ENCODE measurements at regions not wholly inside any gene's neighbourhood (a gene's known extent, or its start where the extent isn't known, plus 50 kb on each side); places are given as distances from the start of the nearest gene placed in this dataset.

- intact Hi-C loops (cut with micrococcal nuclease), result no loop called here
- Mint-ChIP-seq H3K4me3 (ENCODE audit: unreplicated experiment) (no peak overlapping the region), H3K36me3 (ENCODE audit: insufficient read depth, unreplicated experiment) (no peaks in the 10 kb centered on the region), H3K9me3 (ENCODE audit: unreplicated experiment) (no peaks in the 10 kb centered on the region), H3K4me1 (ENCODE audit: insufficient read depth, unreplicated experiment) (no peaks in the 10 kb centered on the region), H3K27me3 (ENCODE audit: insufficient read depth, unreplicated experiment) (no peaks in the 10 kb centered on the region), H3K27ac (ENCODE audit: low read depth, unreplicated experiment) (no peak overlapping the region)
- no peak for DNase-seq (ENCODE audit: unreplicated experiment)
- TF ChIP-seq CTCF (IDR thresholded peaks at IDR 0.05; ENCODE audit: unreplicated experiment), result no peak
- no TSS peak for BruUV-seq (replicated peaks)
- ChIA-PET POLR2A (no interaction called here), CTCF (no interaction called here)
Observed at GRCh38 chr1:64318428-64318827, 115.0 kb downstream of the UBE2U start.

DNA sequence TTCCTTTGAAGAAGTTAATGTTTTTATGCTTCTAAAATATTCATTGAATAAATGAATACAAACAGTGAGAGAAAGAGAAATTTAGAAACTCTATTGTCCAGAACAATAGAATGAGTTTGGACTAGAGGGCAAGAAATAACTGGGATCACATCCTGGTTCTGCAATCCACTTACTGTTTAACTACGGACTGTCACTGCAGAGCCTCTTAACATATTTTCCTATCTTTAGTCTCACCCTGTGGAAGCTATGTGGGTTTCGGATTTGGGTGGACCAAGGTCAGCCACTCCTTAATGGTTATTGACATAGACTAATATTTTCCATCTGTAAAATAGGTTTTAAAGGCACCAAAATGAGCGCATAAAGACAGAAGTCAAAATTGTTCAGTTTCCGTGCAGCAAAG is 116.6 kb downstream of the UBE2U start:
- POLR2A ChIA-PET, result no interaction called here
- Mint-ChIP-seq H3K9me3 (ENCODE audit: unreplicated experiment) (no peaks in the 10 kb centered on the region), H3K4me3 (ENCODE audit: unreplicated experiment) (no peak overlapping the region), H3K27ac (ENCODE audit: low read depth, unreplicated experiment) (no peak overlapping the region), H3K27me3 (ENCODE audit: insufficient read depth, unreplicated experiment) (no peaks in the 10 kb centered on the region), H3K36me3 (ENCODE audit: insufficient read depth, unreplicated experiment) (no peaks in the 10 kb centered on the region), H3K4me1 (ENCODE audit: insufficient read depth, unreplicated experiment) (no peaks in the 10 kb centered on the region)
- no peak for TF ChIP-seq CTCF (IDR thresholded peaks at IDR 0.05; ENCODE audit: unreplicated experiment)
- DNase-seq (ENCODE audit: unreplicated experiment), result no peak
- no TSS peak for BruUV-seq (replicated peaks)
- CTCF ChIA-PET, result interaction anchor here (0.6 kb wide), 1 partner anchor 66 kb away, joined by 3 read pairs; no protein-coding TSS in a partner anchor
- intact Hi-C loops (cut with micrococcal nuclease), result no loop called here

GRCh38 chr1:64320470-64320869 is 117.0 kb downstream of the UBE2U start:
- intact Hi-C loops (cut with micrococcal nuclease), result no loop called here
- Mint-ChIP-seq H3K36me3 (ENCODE audit: insufficient read depth, unreplicated experiment) (no peaks in the 10 kb centered on the region), H3K27ac (ENCODE audit: low read depth, unreplicated experiment) (no peak overlapping the region), H3K9me3 (ENCODE audit: unreplicated experiment) (no peaks in the 10 kb centered on the region), H3K27me3 (ENCODE audit: insufficient read depth, unreplicated experiment) (no peaks in the 10 kb centered on the region), H3K4me1 (ENCODE audit: insufficient read depth, unreplicated experiment) (no peaks in the 10 kb centered on the region), H3K4me3 (ENCODE audit: unreplicated experiment) (no peak overlapping the region)
- peak; percentile 42 for DNase-seq (ENCODE audit: unreplicated experiment)
- no peak for TF ChIP-seq CTCF (IDR thresholded peaks at IDR 0.05; ENCODE audit: unreplicated experiment)
- ChIA-PET POLR2A (no interaction called here), CTCF (no interaction called here)
- BruUV-seq (replicated peaks), result no TSS peak

- Mint-ChIP-seq H3K36me3 (ENCODE audit: insufficient read depth, unreplicated experiment) (no peaks in the 10 kb centered on the region), H3K27me3 (ENCODE audit: insufficient read depth, unreplicated experiment) (no peaks in the 10 kb centered on the region), H3K4me3 (ENCODE audit: unreplicated experiment) (no peak overlapping the region), H3K4me1 (ENCODE audit: insufficient read depth, unreplicated experiment) (no peaks in the 10 kb centered on the region), H3K9me3 (ENCODE audit: unreplicated experiment) (no peaks in the 10 kb centered on the region), H3K27ac (ENCODE audit: low read depth, unreplicated experiment) (no peak overlapping the region)
- intact Hi-C loops (cut with micrococcal nuclease), result no loop called here
- ChIA-PET POLR2A (no interaction called here), CTCF (no interaction called here)
- no TSS peak for BruUV-seq (replicated peaks)
- DNase-seq (ENCODE audit: unreplicated experiment), result no peak
- no peak for TF ChIP-seq CTCF (IDR thresholded peaks at IDR 0.05; ENCODE audit: unreplicated experiment)
Observed at GRCh38 chr1:64320922-64321614, 117.6 kb downstream of the UBE2U start.
